GM19463 (cell line): ENCODE measurements at regions not wholly inside any gene's neighbourhood (a gene's known extent, or its start where the extent isn't known, plus 50 kb on each side); places are given as distances from the start of the nearest gene placed in this dataset.
"Not testable (repeated sequence)": the region's sequence is repeated elsewhere in the genome, so short reads cannot be mapped to it uniquely, and the experiment has no call there.

Experiments used
- ATAC-seq: cut with Tn5 transposase; IDR thresholded peaks from one replicate; pipeline ENCODE4 v1.9.1; 2021; ENCODE audit warnings: mild to moderate bottlenecking, moderate library complexity; ENCODE audit not compliant: unreplicated experiment

- no peak for ATAC-seq
Observed at GRCh38 chr2:137879121-137879520, 85.2 kb upstream of the HNMT start.

- no peak for ATAC-seq
Observed at GRCh38 chr2:137881711-137882110, 82.6 kb upstream of the HNMT start.

- ATAC-seq, result no peak
Observed at GRCh38 chr2:137886083-137886831, 78.0 kb upstream of the HNMT start.

- no peak for ATAC-seq
Observed at GRCh38 chr2:137888845-137889244, 75.4 kb upstream of the HNMT start.

GRCh38 chr2:137892739-137893138, 71.5 kb upstream of the HNMT start:
- ATAC-seq, result no peak

- no peak for ATAC-seq
Observed at GRCh38 chr2:137893145-137893544, 71.1 kb upstream of the HNMT start.

- ATAC-seq, result no peak
Observed at GRCh38 chr2:137896467-137896866, 67.8 kb upstream of the HNMT start.

- ATAC-seq, result no peak
Observed at GRCh38 chr2:137897082-137897481, 67.2 kb upstream of the HNMT start.

- no peak for ATAC-seq
Observed at GRCh38 chr2:137900421-137901141, 63.7 kb upstream of the HNMT start.

- ATAC-seq, result no peak
Observed at GRCh38 chr2:137910641-137911040, 53.6 kb upstream of the HNMT start.

GRCh38 chr2:137912371-137912770, 51.9 kb upstream of the HNMT start:
- ATAC-seq, result peak; percentile 48

- ATAC-seq, result no peak
Observed at GRCh38 chr2:137913169-137913568, 51.1 kb upstream of the HNMT start.

- not testable (repeated sequence) for ATAC-seq
Observed at GRCh38 chr2:137913648-137914047, 50.6 kb upstream of the HNMT start.
